Testis (tissue), 2 donors: ENCODE measurements at regions not wholly inside any gene's neighbourhood (a gene's known extent, or its start where the extent isn't known, plus 50 kb on each side); places are given as distances from the start of the nearest gene placed in this dataset.

ENCODE experiments used
- DNase-seq: peaks from one replicate; pipeline ENCODE4 v3.0.0-alpha.2; 2019
- H3K27ac ChIP-seq, 2 donors: fragments of 200-600 bp; sonication (generic); one replicate each; pipeline ENCODE4 v1.5.1; 2019
- H3K27me3 ChIP-seq: fragments of 200-600 bp; sonication (generic); one replicate; pipeline ENCODE4 v1.5.1; 2019
- H3K36me3 ChIP-seq: fragments of 200-600 bp; sonication (generic); one replicate; pipeline ENCODE4 v1.5.1; 2017; ENCODE audit warnings: low read depth; ENCODE audit errors: missing control alignments
- H3K4me1 ChIP-seq: fragments of 200-600 bp; sonication (generic); one replicate; pipeline ENCODE4 v1.5.1; 2019
- H3K4me3 ChIP-seq, 2 donors: fragments of 200-600 bp; sonication (generic); one replicate each; pipeline ENCODE4 v1.5.1; 2017 to 2019
- H3K9me3 ChIP-seq: fragments of 200-600 bp; sonication (generic); one replicate; pipeline ENCODE4 v1.5.1; 2017
- POLR2A ChIP-seq: fragments of 450-650 bp; IDR thresholded peaks from one replicate; pipeline ENCODE4 v1.6.1; 2017; ENCODE audit warnings: antibody characterized with exemption, mild to moderate bottlenecking, moderate library complexity
- WGBS, 2 donors: methylation state at CpG; one replicate each; pipeline ENCODE4 v1.1.5; 2018; 5-methylcytosine and 5-hydroxymethylcytosine counted together
- intact Hi-C: fragments of 100-400 bp; cut with DNase I; formaldehyde crosslinking; loops from one replicate; pipeline ENCODE4 v1.15.1; 2023; ENCODE audit warnings: low total_unique reads
- TF ChIP-seq, protein P1 (sequence below), 3 experiments: fragments of 450-650 bp in 2 of 3; fragments of 200-600 bp in 1 of 3; sonication (generic) in 1 of 3; IDR thresholded peaks; one replicate each; pipeline ENCODE4 v1.5.1; 2016 to 2019; ENCODE audit warnings: antibody characterized with exemption in 3 of 3, mild to moderate bottlenecking in 2 of 3, moderate library complexity in 1 of 3

DNA sequence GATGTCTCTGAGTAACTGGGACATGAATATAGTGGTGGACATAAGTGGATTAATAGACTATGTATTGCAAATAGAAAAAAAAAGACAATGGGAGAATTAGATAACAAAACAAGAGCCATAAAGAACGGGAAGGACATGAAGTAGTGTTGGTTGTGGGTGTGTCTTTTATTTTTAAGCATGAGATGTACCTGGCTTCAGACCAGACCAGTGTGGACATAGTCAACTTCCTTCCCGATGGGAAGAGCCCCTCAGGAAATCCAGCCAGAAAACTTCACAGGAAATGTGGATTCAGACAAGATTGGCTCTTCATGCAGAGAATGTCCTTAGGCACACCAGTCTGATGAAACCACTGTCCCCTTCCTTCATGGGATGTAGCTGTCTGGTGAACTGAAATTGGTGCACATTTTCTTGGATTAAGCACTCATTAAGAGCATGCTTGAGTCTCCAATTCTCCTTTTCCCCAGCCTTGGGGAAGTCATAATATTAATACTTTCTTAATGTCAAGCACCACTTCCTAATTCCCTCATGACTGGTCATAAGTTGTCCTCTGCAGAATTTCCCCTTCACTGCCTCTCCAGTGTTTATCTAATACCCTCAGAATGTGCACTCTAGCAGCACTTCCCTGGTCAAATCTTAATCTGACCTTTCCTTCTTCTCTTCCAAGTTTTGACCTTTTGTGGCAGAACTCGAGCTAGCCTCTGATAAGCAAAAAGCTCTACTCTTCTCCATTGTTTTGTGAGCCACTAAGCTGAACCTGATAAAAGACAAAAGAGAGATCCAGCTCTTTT lies 350.6 kb upstream of the MAF start:
- intact Hi-C loops: no loop called here
- H3K27ac ChIP-seq: no peak overlapping the region
- 34 to 52% methylated on average over 3 of the region's 3 CpGs for WGBS, 2 donors
- H3K4me3 ChIP-seq: no peak overlapping the region
- peaks cover 4% of the 10 kb centered on the region for H3K4me1 ChIP-seq
- no peaks in the 10 kb centered on the region for H3K36me3 ChIP-seq
- H3K9me3 ChIP-seq: no peaks in the 10 kb centered on the region
- no peaks in the 10 kb centered on the region for H3K27me3 ChIP-seq
- no peak for DNase-seq
- no peak for TF ChIP-seq POLR2A
- TF ChIP-seq, protein P1, sequence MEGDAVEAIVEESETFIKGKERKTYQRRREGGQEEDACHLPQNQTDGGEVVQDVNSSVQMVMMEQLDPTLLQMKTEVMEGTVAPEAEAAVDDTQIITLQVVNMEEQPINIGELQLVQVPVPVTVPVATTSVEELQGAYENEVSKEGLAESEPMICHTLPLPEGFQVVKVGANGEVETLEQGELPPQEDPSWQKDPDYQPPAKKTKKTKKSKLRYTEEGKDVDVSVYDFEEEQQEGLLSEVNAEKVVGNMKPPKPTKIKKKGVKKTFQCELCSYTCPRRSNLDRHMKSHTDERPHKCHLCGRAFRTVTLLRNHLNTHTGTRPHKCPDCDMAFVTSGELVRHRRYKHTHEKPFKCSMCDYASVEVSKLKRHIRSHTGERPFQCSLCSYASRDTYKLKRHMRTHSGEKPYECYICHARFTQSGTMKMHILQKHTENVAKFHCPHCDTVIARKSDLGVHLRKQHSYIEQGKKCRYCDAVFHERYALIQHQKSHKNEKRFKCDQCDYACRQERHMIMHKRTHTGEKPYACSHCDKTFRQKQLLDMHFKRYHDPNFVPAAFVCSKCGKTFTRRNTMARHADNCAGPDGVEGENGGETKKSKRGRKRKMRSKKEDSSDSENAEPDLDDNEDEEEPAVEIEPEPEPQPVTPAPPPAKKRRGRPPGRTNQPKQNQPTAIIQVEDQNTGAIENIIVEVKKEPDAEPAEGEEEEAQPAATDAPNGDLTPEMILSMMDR (IDR thresholded peaks at IDR 0.05): no peak

DNA sequence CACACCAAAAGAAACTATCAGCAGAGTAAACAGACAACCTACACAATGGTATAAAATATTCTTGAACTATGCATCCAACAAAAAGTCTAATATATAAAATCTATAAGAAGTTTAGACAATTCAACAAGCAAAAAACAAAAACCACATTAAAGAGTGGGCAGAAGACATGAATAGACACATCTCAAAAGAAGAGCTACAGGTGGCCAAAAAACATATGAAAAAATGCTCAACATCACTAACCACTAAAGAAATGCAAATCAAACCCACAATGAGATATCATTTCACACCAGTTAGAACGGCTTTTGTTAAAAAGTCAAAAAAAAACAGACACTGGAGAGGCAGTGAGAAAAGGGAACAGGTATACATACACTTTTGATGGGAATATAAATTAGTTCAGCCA lies 348.9 kb upstream of the MAF start:
- H3K4me1 ChIP-seq: peaks cover 4% of the 10 kb centered on the region
- 83 to 93% methylated on average over 1 of the region's 1 CpG for WGBS, 2 donors

DNA sequence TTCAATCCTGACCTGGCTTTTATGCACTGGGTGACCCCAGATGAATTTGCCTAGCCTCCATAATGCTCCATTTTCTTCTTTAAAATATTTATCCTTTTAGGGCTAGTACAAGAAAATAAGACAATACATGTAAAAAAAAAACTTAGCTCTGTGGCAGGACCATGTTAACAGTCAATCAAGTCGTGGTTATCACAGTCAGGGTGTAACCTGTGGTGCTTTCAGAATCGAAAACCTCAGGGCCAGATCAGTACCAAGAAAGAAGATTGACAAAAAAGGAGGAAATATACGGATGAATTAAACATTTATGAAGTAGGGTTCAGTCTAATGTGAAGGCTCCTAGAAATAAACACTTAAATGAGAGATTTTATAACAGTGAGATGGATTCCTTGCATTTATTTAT lies 347.2 kb upstream of the MAF start:
- 86 to 92% methylated on average over 3 of the region's 3 CpGs for WGBS, 2 donors
- intact Hi-C loops: no loop called here
- no peaks in the 10 kb centered on the region for H3K9me3 ChIP-seq
- no peak for DNase-seq
- H3K27me3 ChIP-seq: no peaks in the 10 kb centered on the region
- peaks cover 4% of the 10 kb centered on the region for H3K4me1 ChIP-seq
- no peak overlapping the region for H3K4me3 ChIP-seq
- H3K36me3 ChIP-seq: no peaks in the 10 kb centered on the region
- H3K27ac ChIP-seq: no peak overlapping the region
- no peak for TF ChIP-seq POLR2A
- TF ChIP-seq, protein P1 (IDR thresholded peaks at IDR 0.05): no peak

More for the DNA sequence above, 348.9 kb upstream of the MAF start:
- intact Hi-C loops: no loop called here
- H3K27me3 ChIP-seq: no peaks in the 10 kb centered on the region
- no peaks in the 10 kb centered on the region for H3K36me3 ChIP-seq
- TF ChIP-seq, protein P1 (IDR thresholded peaks at IDR 0.05): no peak
- TF ChIP-seq POLR2A: no peak
- H3K9me3 ChIP-seq: no peaks in the 10 kb centered on the region
- H3K4me3 ChIP-seq: no peak overlapping the region
- no peak for DNase-seq
- H3K27ac ChIP-seq: no peak overlapping the region

DNA sequence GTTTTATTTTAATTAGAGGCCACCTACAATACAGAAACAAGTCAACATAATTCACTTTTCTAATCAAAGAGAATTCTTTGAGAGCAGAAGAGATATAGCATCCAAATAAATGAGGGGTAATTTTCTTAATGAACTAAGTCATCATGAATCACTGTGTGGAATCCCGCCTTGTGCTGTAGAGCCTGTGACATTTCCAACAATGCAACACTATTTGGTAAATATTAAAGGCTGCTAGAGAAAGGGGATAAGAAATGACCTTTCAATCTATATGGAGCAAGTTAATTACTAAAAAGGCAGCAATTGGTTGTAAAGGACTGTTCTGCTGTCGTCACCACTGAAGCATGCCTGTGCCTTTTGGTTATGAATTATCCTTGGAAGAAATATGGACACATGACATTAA lies 345.7 kb upstream of the MAF start:
- no peaks in the 10 kb centered on the region for H3K27me3 ChIP-seq
- H3K36me3 ChIP-seq: no peaks in the 10 kb centered on the region
- H3K27ac ChIP-seq: no peak overlapping the region
- WGBS, 2 donors: 94% methylated on average over 2 of the region's 2 CpGs
- intact Hi-C loops: no loop called here
- H3K4me3 ChIP-seq: no peak overlapping the region
- H3K4me1 ChIP-seq: peaks cover 2% of the 10 kb centered on the region
- no peaks in the 10 kb centered on the region for H3K9me3 ChIP-seq
- no peak for DNase-seq
- TF ChIP-seq POLR2A: no peak
- TF ChIP-seq, protein P1 (IDR thresholded peaks at IDR 0.05): no peak

DNA sequence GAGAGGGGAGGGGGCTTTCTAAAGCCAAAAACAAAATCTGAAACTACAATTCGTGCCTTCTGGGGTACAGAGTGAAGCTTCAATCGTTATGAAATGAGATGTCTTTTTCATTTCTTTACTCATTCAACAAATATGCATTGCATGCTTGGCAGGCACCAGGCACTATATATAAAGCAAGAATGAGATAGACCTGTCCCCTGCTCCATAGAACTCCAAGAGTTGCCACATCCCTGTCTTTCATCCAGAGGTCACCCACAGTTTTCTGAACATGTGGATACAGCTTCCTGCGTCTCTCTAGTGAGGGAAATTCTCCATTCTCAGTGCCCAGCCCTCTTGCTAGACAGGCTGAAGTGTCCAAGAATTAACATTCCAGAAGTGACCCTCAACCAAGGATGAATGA lies 343.2 kb upstream of the MAF start:
- no peak for DNase-seq
- intact Hi-C loops: no loop called here
- Histone ChIP-seq H3K36me3 (no peaks in the 10 kb centered on the region), H3K4me3 (no peak overlapping the region), H3K27ac (no peak overlapping the region), H3K27me3 (no peaks in the 10 kb centered on the region), H3K9me3 (no peaks in the 10 kb centered on the region), H3K4me1 (no peaks in the 10 kb centered on the region)
- TF ChIP-seq, protein P1 (IDR thresholded peaks at IDR 0.05): no peak
- 73 to 77% methylated on average over 3 of the region's 3 CpGs for WGBS, 2 donors
